GM06990 (cell line): ENCODE measurements at regions not wholly inside any gene's neighbourhood (a gene's known extent, or its start where the extent isn't known, plus 50 kb on each side); places are given as distances from the start of the nearest gene placed in this dataset.
A peak's percentile ranks its signal among the peaks of the same experiment; 100 is the strongest.

Experiments
- DNase-seq: peaks from one replicate; pipeline ENCODE4 v3.0.0-alpha.2; 2011; ENCODE audit not compliant: insufficient read length; ENCODE audit errors: extremely low read depth
- H3K27me3 ChIP-seq: replicated peaks from 2 replicates; pipeline ENCODE4 v1.6.0; 2011; ENCODE audit warnings: low read length; ENCODE audit not compliant: control insufficient read depth, insufficient read depth
- H3K36me3 ChIP-seq: 2 replicates; pipeline ENCODE4 v1.5.1; 2011; ENCODE audit warnings: low read length; ENCODE audit not compliant: control insufficient read depth, insufficient read depth
- H3K4me3 ChIP-seq: replicated peaks from 2 replicates; pipeline ENCODE4 v1.5.1; 2011; ENCODE audit warnings: low read depth, mild to moderate bottlenecking, control low read depth, low read length
- CTCF ChIP-seq: IDR thresholded peaks from 2 replicates; pipeline ENCODE4 v1.5.1; 2011; ENCODE audit warnings: low read length, control low read depth, mild to moderate bottlenecking, inconsistent platforms; ENCODE audit not compliant: insufficient read depth, poor library complexity, severe bottlenecking

DNA sequence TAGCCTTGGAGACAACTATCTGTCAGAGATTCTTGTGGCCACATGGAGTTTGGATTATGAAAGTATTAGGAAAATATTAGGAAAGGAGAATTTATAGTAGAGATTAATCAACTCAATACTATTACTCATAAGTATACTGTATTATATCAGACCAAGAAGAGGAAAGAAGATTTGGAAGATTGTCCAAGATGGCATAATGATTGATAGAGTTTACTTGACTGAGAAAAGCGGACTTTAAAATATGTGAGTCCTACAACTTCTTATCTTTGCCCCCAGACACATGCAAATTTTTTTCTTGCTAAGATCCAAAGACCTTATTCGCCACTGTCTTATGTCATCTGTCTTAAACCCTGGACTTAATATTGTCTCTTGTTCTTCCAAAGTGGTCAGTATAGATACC lies 54.8 kb upstream of the SHISA3 start:
- TF ChIP-seq CTCF = no peak
- no peaks in the 10 kb centered on the region for H3K36me3 ChIP-seq
- H3K27me3 ChIP-seq = no peaks in the 10 kb centered on the region
- no peak for DNase-seq
- no peak overlapping the region for H3K4me3 ChIP-seq

DNA sequence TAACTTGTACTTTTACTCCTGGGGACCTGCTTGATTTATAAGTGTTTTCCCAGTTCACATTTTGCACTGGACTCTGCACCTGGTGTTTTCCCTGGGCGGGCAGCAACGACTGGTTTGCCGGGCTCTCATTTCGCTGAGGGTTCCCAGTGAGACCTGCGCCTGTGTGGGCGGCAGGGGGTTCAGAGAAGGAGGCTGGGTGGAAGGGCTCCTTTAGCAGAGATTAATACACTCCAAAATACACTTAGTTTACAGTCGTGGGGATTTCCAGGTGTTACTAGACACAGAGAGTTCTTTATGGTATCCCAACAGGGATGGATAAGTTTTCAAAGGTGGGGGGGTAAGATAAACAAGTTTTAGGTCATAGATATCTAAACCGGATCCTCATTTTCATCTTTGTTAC lies 53.0 kb upstream of the SHISA3 start:
- H3K4me3 ChIP-seq = no peak overlapping the region; the same call in 1 of the 2 replicates
- peak; percentile 29 for DNase-seq
- TF ChIP-seq CTCF = no peak
- no peaks in the 10 kb centered on the region for H3K36me3 ChIP-seq
- H3K27me3 ChIP-seq = no peaks in the 10 kb centered on the region

DNA sequence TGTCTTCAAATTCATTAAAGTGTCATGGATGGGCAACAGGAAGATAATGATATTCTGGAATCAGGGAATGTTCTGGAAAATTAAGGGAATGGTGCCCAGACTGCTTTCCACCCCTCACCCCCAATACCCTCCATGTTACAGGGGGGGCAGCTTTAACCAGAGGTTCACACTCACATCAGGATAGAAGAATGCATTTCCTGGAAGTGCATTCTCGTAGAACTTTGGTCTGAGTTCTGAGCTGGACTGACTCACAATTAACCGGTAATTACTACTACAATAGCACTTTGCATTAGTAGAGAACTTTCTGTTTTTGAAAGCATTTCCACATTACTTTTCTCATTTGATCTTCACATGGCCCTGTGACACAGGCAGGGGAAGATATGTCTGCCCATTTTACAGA lies 52.5 kb upstream of the SHISA3 start:
- TF ChIP-seq CTCF = no peak
- DNase-seq = no peak
- Histone ChIP-seq H3K36me3 (no peaks in the 10 kb centered on the region), H3K4me3 (no peak overlapping the region), H3K27me3 (no peaks in the 10 kb centered on the region)

- H3K27me3 ChIP-seq = no peaks in the 10 kb centered on the region
- no peak overlapping the region for H3K4me3 ChIP-seq
- H3K36me3 ChIP-seq = no peaks in the 10 kb centered on the region
- DNase-seq = no peak
- no peak for TF ChIP-seq CTCF
Measured at GRCh38 chr4:42345962-42346544, 51.2 kb upstream of the SHISA3 start.

DNA sequence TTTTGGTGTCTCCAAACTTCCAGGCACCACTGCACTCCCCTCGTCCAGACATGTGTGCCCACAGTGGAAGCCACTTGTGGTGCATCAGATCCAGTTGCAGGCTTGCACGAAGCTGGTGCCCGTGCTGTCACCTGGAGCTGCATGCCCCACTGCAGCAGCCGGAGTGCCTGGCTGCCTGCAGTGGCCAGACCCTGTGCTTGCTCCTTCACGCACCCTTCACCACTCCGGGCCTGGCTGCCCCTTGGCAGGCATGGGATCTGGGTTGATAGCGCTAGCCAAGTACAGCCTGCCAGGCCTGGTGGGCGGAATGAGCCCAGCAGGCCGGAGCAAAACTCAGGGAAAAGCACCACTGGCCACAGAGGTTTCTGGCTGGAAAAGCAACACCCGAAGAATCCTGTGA lies 50.2 kb upstream of the SHISA3 start:
- TF ChIP-seq CTCF = no peak
- no peaks in the 10 kb centered on the region for H3K36me3 ChIP-seq
- no peak overlapping the region for H3K4me3 ChIP-seq
- no peak for DNase-seq
- H3K27me3 ChIP-seq = no peaks in the 10 kb centered on the region
